ENCODE measurements at regions not wholly inside any gene's neighbourhood (a gene's known extent, or its start where the extent isn't known, plus 50 kb on each side); places are given as distances from the start of the nearest gene placed in this dataset.

DNA sequence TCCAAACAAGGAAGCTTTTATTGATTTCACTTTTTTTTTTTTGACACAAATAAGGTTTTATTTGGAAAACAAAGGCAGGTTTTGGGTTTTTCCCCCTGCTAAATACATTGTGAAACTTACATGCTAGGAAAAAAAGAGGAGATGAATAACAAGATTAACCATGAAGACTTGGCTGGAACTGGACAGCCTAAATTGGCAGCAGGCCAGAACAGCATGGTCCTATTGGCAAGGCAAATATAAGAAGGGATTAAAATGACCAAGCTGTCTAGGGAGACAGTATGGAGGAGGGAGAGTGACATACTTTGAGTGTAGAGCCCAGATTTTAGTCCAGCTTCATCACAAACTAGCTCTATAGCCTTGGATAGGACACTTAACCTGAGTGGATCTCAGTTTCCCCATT, 63.9 kb upstream of the BBX start:
- Histone ChIP-seq H3K4me2 (ENCODE audit: low read depth, low read length) (no peak overlapping the region), H3K36me3 (ENCODE audit: control insufficient read depth, insufficient read depth, low read length) (no peaks in the 10 kb centered on the region), H2BK120ac (ENCODE audit: low read depth, low read length) (no peak overlapping the region), H3K4me3 (ENCODE audit: insufficient read depth, low read depth, low read length) (no peak overlapping the region), H3K27me3 (ENCODE audit: control insufficient read depth, insufficient read depth, low read length) (no peaks in the 10 kb centered on the region), H3K27ac (ENCODE audit: insufficient read depth, low read length) (no peak overlapping the region), H2BK5ac (ENCODE audit: low read depth, low read length, poor library complexity, severe bottlenecking) (no peak overlapping the region), H4K20me1 (ENCODE audit: insufficient read depth, low read length) (no peaks in the 10 kb centered on the region), H2AK9ac (replicated peaks; ENCODE audit: low read depth, low read length, poor library complexity) (no peak overlapping the region), H4K91ac (ENCODE audit: insufficient read depth, low read depth, low read length) (no peak overlapping the region), H3K9me1 (ENCODE audit: insufficient read depth, low read length) (no peaks in the 10 kb centered on the region), H2AFZ (replicated peaks; ENCODE audit: low read length, poor library complexity) (no peak overlapping the region), H2BK15ac (ENCODE audit: low read depth, low read length) (no peak overlapping the region), H3K18ac (ENCODE audit: low read depth, low read length) (no peak overlapping the region), H3K23ac (ENCODE audit: low read depth, low read length) (no peak overlapping the region), H4K5ac (ENCODE audit: low read depth, low read length) (no peak overlapping the region), H2BK20ac (ENCODE audit: low read depth, low read length) (no peak overlapping the region), H3K14ac (replicated peaks; ENCODE audit: low read depth, low read length) (no peak overlapping the region), H3K4me1 (ENCODE audit: control insufficient read depth, insufficient read depth, low read length) (no peaks in the 10 kb centered on the region), H3K9me3 (ENCODE audit: control insufficient read depth, insufficient read depth, low read length) (no peaks in the 10 kb centered on the region), H3K9ac (ENCODE audit: low read depth, low read length) (no peak overlapping the region), H3K79me1 (ENCODE audit: low read depth in 1 of 2, low read length in 2 of 2) (no peaks in the 10 kb centered on the region), H4K8ac (ENCODE audit: low read depth in 2 of 2, low read length in 2 of 2) (no peak overlapping the region), H3K4ac (ENCODE audit: low read depth, low read length) (no peak overlapping the region), H3K56ac (ENCODE audit: extremely low read depth, insufficient read depth, low read length) (no peak overlapping the region), H2AK5ac (ENCODE audit: low read depth, low read length) (no peak overlapping the region)
- POLR2A ChIA-PET (ENCODE audit: unreplicated experiment) = no interaction called here
- in situ Hi-C loops (cut with MboI; ENCODE audit: low sequenced_read_pairs) = no loop called here
- intact Hi-C loops (cut with micrococcal nuclease) = no loop called here
- no TSS peak for BruUV-seq (replicated peaks)
- no peak for DNase-seq
- CTCF ChIA-PET = interaction anchor here (2.2 kb wide), 1 partner anchor 10 kb away, joined by 6 read pairs; no protein-coding TSS in a partner anchor
- dilution Hi-C loops (cut with HindIII; ENCODE audit: low sequenced_read_pairs, unreplicated experiment) = no loop called here
- no peak for TF ChIP-seq CHD1 (IDR thresholded peaks at IDR 0.05; ENCODE audit: low read depth, low read length)
- TF ChIP-seq, protein P1, sequence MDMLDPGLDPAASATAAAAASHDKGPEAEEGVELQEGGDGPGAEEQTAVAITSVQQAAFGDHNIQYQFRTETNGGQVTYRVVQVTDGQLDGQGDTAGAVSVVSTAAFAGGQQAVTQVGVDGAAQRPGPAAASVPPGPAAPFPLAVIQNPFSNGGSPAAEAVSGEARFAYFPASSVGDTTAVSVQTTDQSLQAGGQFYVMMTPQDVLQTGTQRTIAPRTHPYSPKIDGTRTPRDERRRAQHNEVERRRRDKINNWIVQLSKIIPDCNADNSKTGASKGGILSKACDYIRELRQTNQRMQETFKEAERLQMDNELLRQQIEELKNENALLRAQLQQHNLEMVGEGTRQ (IDR thresholded peaks at IDR 0.05; ENCODE audit: low read depth, low read length) = no peak
- TF ChIP-seq POLR2A (IDR thresholded peaks at IDR 0.05; ENCODE audit: low read depth, low read length) = no peak
- no peak for TF ChIP-seq RAD21 (IDR thresholded peaks at IDR 0.05; ENCODE audit: low read length)
- no peak for TF ChIP-seq NFE2L2 (IDR thresholded peaks at IDR 0.05; ENCODE audit: low read depth, low read length)
- TF ChIP-seq, protein P2, sequence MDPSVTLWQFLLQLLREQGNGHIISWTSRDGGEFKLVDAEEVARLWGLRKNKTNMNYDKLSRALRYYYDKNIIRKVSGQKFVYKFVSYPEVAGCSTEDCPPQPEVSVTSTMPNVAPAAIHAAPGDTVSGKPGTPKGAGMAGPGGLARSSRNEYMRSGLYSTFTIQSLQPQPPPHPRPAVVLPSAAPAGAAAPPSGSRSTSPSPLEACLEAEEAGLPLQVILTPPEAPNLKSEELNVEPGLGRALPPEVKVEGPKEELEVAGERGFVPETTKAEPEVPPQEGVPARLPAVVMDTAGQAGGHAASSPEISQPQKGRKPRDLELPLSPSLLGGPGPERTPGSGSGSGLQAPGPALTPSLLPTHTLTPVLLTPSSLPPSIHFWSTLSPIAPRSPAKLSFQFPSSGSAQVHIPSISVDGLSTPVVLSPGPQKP (IDR thresholded peaks at IDR 0.05; ENCODE audit: borderline replicate concordance, low read depth, low read length) = no peak
- TF ChIP-seq RFX5 (IDR thresholded peaks at IDR 0.05; ENCODE audit: low read depth, low read length) = no peak
- no peak for TF ChIP-seq CEBPB (IDR thresholded peaks at IDR 0.05; ENCODE audit: low read depth, low read length)
- TF ChIP-seq, protein P3, sequence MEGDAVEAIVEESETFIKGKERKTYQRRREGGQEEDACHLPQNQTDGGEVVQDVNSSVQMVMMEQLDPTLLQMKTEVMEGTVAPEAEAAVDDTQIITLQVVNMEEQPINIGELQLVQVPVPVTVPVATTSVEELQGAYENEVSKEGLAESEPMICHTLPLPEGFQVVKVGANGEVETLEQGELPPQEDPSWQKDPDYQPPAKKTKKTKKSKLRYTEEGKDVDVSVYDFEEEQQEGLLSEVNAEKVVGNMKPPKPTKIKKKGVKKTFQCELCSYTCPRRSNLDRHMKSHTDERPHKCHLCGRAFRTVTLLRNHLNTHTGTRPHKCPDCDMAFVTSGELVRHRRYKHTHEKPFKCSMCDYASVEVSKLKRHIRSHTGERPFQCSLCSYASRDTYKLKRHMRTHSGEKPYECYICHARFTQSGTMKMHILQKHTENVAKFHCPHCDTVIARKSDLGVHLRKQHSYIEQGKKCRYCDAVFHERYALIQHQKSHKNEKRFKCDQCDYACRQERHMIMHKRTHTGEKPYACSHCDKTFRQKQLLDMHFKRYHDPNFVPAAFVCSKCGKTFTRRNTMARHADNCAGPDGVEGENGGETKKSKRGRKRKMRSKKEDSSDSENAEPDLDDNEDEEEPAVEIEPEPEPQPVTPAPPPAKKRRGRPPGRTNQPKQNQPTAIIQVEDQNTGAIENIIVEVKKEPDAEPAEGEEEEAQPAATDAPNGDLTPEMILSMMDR (conservative IDR thresholded peaks at IDR 0.05; ENCODE audit: low read depth, low read length) = no peak
- no peak for TF ChIP-seq RCOR1 (IDR thresholded peaks at IDR 0.05; ENCODE audit: insufficient replicate concordance, low read length)
- no peak for TF ChIP-seq MAFK (IDR thresholded peaks at IDR 0.05; ENCODE audit: low read depth, low read length)
- TF ChIP-seq BHLHE40 (IDR thresholded peaks at IDR 0.05; ENCODE audit: low read depth, low read length) = no peak
- no peak for TF ChIP-seq SMC3 (IDR thresholded peaks at IDR 0.05; ENCODE audit: low read depth, low read length)
- no peak for TF ChIP-seq MAZ (IDR thresholded peaks at IDR 0.05; ENCODE audit: borderline replicate concordance, low read depth, low read length)
- TF ChIP-seq FOS (IDR thresholded peaks at IDR 0.05; ENCODE audit: low read depth, low read length) = no peak
- TF ChIP-seq MXI1 (IDR thresholded peaks at IDR 0.05; ENCODE audit: borderline replicate concordance, low read depth, low read length) = no peak
- ATAC-seq (ENCODE audit: low read depth) = no peak

Data from IMR-90 (cell line).